CD4-positive, alpha-beta memory T cell (primary cell): ENCODE measurements at regions not wholly inside any gene's neighbourhood (a gene's known extent, or its start where the extent isn't known, plus 50 kb on each side); places are given as distances from the start of the nearest gene placed in this dataset.

Experiments
- CTCF ChIA-PET: fragments of 350-600 bp; sonication (Branson Sonifier 250); formaldehyde crosslinking; loops from one replicate; lab custom pipeline; 2021; ENCODE audit warnings: inconsistent platforms; ENCODE audit not compliant: partially characterized antibody; lab: Charles Lee
- POLR2A ChIA-PET: fragments of 350-600 bp; sonication (Branson Sonifier 250); formaldehyde crosslinking; loops from one replicate; lab custom pipeline; 2021; ENCODE audit not compliant: partially characterized antibody; lab: Charles Lee
- DNase-seq, 5 donors: peaks; one replicate each; pipeline versions ENCODE4 v3.0.0 to v3.0.0-alpha.2; 2020 to 2022; ENCODE audit warnings: mixed read lengths in 1 of 5
- H3K27ac ChIP-seq: one replicate; pipeline ENCODE4 v1.7.0; 2013; ENCODE audit warnings: low read depth, low read length
- H3K27me3 ChIP-seq: 2 replicates; pipeline ENCODE4 v1.7.0; 2013; ENCODE audit warnings: mild to moderate bottlenecking, low read length, moderate library complexity; ENCODE audit not compliant: insufficient read depth
- H3K36me3 ChIP-seq: 2 replicates; pipeline ENCODE4 v1.7.0; 2013; ENCODE audit warnings: mild to moderate bottlenecking, low read length, moderate library complexity; ENCODE audit not compliant: insufficient read depth
- H3K4me1 ChIP-seq: 2 replicates; pipeline ENCODE4 v1.7.0; 2013; ENCODE audit warnings: mild to moderate bottlenecking, low read length, moderate library complexity; ENCODE audit not compliant: insufficient read depth
- H3K4me3 ChIP-seq, 2 donors: one replicate each; pipeline ENCODE4 v1.7.0; 2013; ENCODE audit warnings: low read length in 2 of 2, mild to moderate bottlenecking in 1 of 2
- H3K9me3 ChIP-seq, 2 donors: one replicate each; pipeline ENCODE4 v1.7.0; 2013; ENCODE audit warnings: low read length in 2 of 2, control low read depth in 1 of 2; ENCODE audit not compliant: control insufficient read depth in 1 of 2
- H3K27ac Mint-ChIP-seq, 7 donors: one replicate each; pipeline ENCODE4 v1.8.0; 2020 to 2021; ENCODE audit warnings: mixed read lengths in 7 of 7, mild to moderate bottlenecking in 6 of 7, inconsistent platforms in 3 of 7, moderate library complexity in 3 of 7
- H3K27me3 Mint-ChIP-seq, 2 donors: one replicate each; pipeline ENCODE4 v1.8.0; 2020 to 2021; ENCODE audit warnings: mixed read lengths in 2 of 2
- H3K36me3 Mint-ChIP-seq, 2 donors: one replicate each; pipeline ENCODE4 v1.8.0; 2020 to 2021; ENCODE audit warnings: mixed read lengths in 2 of 2, inconsistent platforms in 1 of 2, mild to moderate bottlenecking in 1 of 2
- H3K4me1 Mint-ChIP-seq, 4 donors: one replicate each; pipeline ENCODE4 v1.8.0; 2020 to 2021; ENCODE audit warnings: mixed read lengths in 4 of 4, mild to moderate bottlenecking in 1 of 4
- H3K4me3 Mint-ChIP-seq, 8 donors: one replicate each; pipeline ENCODE4 v1.8.0; 2020 to 2021; ENCODE audit warnings: mixed read lengths in 8 of 8, mild to moderate bottlenecking in 7 of 8, moderate library complexity in 6 of 8, inconsistent platforms in 3 of 8
- H3K9me3 Mint-ChIP-seq, 8 donors: one replicate each; pipeline ENCODE4 v1.8.0; 2020 to 2021; ENCODE audit warnings: mixed read lengths in 8 of 8, mild to moderate bottlenecking in 5 of 8, inconsistent platforms in 3 of 8, moderate library complexity in 1 of 8
- intact Hi-C: fragments of 100-400 bp; cut with micrococcal nuclease; formaldehyde crosslinking; loops from one replicate; pipeline ENCODE4 v1.15.1; 2023

DNA sequence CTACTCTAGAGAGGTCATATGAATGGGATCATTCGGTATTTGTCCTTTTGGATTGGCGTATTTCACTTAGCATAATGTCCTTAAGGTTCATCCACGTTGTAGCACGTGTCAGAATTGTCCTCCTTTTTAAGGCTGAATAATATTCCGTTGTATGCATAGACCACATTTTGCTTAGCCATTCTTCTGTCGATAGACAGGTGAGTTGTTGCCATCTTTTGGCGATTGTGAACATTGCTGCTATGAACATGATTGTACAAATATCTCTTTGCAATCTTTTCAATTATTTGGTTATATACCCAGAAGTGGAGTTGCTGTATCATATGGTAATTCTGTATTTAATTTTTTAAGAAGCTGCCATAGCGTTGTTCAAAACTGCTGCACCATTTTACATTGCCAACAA, 52.4 kb upstream of the GOLGA8J start:
- no peak overlapping the region for H3K4me3 Mint-ChIP-seq
- no peaks in the 10 kb centered on the region for H3K27me3 ChIP-seq
- H3K36me3 Mint-ChIP-seq: no peaks in the 10 kb centered on the region
- intact Hi-C loops: no loop called here
- H3K4me1 Mint-ChIP-seq: no peaks in the 10 kb centered on the region
- H3K27me3 Mint-ChIP-seq: peaks cover 1 to 7% of the 10 kb centered on the region in 2 donors
- peaks cover 0 to 13% (median 3%) of the 10 kb centered on the region in 8 donors for H3K9me3 Mint-ChIP-seq
- no peak overlapping the region for H3K27ac Mint-ChIP-seq
- H3K36me3 ChIP-seq: no peaks in the 10 kb centered on the region
- H3K4me1 ChIP-seq: no peaks in the 10 kb centered on the region
- DNase-seq: no peak
- no peaks in the 10 kb centered on the region for H3K9me3 ChIP-seq
- H3K27ac ChIP-seq: no peak overlapping the region
- POLR2A ChIA-PET: no interaction called here
- CTCF ChIA-PET: no interaction called here
- H3K4me3 ChIP-seq: no peak overlapping the region

DNA sequence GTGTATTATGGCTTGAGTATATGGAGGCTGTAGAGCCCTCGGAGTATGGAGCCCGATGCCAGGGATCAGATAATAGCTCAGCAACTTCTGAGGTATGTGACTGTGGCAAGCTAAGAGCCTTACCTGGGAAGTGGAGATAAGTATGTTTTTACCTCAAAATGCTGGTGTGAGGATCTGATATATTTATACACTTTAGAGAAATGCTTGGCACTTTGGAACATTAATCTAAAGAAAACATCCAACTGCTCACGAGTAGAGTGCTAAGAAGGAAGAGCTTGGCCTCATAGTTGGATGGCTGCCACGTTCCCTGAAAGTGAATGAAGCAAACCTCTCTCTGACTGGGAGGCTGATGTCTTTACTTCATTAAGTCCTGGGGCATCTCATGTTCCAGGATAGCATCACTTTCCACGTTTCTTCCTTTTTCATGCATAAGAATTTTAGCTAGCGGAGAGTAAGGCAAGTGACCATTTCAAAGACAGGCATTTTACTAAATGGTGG, 58.9 kb upstream of the GOLGA8J start:
- Histone ChIP-seq H3K27ac (no peak overlapping the region), H3K9me3 (no peaks in the 10 kb centered on the region), H3K4me1 (no peaks in the 10 kb centered on the region), H3K4me3 (no peak overlapping the region), H3K36me3 (no peaks in the 10 kb centered on the region), H3K27me3 (no peaks in the 10 kb centered on the region)
- DNase-seq: no peak
- POLR2A ChIA-PET: no interaction called here
- Mint-ChIP-seq H3K36me3 (no peaks in the 10 kb centered on the region), H3K27me3 (peaks cover 13 to 21% of the 10 kb centered on the region in 2 donors), H3K4me1 (no peaks in the 10 kb centered on the region), H3K4me3 (no peak overlapping the region), H3K9me3 (peaks cover 0 to 6% (median under 1%) of the 10 kb centered on the region in 8 donors), H3K27ac (no peak overlapping the region)
- intact Hi-C loops: no loop called here
- CTCF ChIA-PET: no interaction called here

DNA sequence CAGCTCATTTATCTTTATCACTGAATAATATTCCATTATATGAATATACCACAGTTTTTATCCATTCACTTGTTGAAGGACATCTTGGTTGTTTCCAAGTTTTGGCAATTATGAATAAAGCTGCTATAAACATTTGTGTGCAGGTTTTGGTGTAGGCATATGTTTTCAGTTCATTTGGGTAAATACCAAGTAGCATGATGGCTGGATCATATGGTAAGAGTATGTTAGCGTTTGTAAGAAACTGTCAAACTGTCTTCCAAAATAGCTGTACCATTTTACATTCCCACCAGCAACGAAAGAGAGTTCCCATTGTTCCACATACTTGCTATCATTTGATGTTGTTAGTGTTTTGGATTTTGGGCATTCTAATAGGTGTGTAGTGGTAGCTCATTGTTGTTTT, 72.0 kb upstream of the GOLGA8J start:
- POLR2A ChIA-PET: no interaction called here

DNA sequence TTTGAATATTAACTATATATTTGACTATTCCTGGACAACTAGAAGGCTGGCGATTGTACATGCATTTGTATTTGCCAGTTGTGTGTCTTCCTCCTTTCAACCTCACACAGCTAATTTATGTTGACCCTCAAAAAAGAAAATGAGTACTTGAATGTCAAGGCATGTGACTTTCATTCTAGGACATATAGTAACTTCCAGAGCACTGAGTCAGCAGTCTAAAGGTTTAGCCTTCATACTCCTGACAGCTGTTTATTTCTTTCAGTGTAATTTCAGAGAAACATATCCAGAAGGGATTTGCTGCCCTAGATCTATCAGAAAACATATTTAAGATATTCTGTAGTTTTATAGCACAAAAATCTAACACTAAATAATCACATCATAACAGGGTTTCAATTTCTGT, 74.6 kb upstream of the GOLGA8J start:
- H3K9me3 Mint-ChIP-seq: peaks cover 0 to 2% (median 0%) of the 10 kb centered on the region in 8 donors
- Histone ChIP-seq H3K36me3 (no peaks in the 10 kb centered on the region), H3K4me1 (no peaks in the 10 kb centered on the region), H3K4me3 (no peak overlapping the region), H3K9me3 (no peaks in the 10 kb centered on the region), H3K27ac (no peak overlapping the region), H3K27me3 (no peaks in the 10 kb centered on the region)
- no peak overlapping the region for H3K27ac Mint-ChIP-seq
- H3K27me3 Mint-ChIP-seq: peaks cover 2 to 5% of the 10 kb centered on the region in 2 donors
- POLR2A ChIA-PET: no interaction called here
- DNase-seq: no peak
- no peak overlapping the region for H3K4me3 Mint-ChIP-seq
- no peaks in the 10 kb centered on the region for H3K4me1 Mint-ChIP-seq
- CTCF ChIA-PET: no interaction called here
- intact Hi-C loops: no loop called here
- H3K36me3 Mint-ChIP-seq: no peaks in the 10 kb centered on the region

More for the DNA sequence above, 72.0 kb upstream of the GOLGA8J start:
- Histone ChIP-seq H3K4me1 (no peaks in the 10 kb centered on the region), H3K4me3 (no peak overlapping the region), H3K9me3 (no peaks in the 10 kb centered on the region), H3K36me3 (no peaks in the 10 kb centered on the region), H3K27ac (no peak overlapping the region), H3K27me3 (no peaks in the 10 kb centered on the region)
- Mint-ChIP-seq H3K4me1 (no peaks in the 10 kb centered on the region), H3K27me3 (peaks cover 2 to 5% of the 10 kb centered on the region in 2 donors), H3K27ac (no peak overlapping the region), H3K9me3 (peaks cover 0 to 2% (median 0%) of the 10 kb centered on the region in 8 donors), H3K36me3 (no peaks in the 10 kb centered on the region), H3K4me3 (no peak overlapping the region)
- intact Hi-C loops: no loop called here
- no peak for DNase-seq
- CTCF ChIA-PET: no interaction called here

DNA sequence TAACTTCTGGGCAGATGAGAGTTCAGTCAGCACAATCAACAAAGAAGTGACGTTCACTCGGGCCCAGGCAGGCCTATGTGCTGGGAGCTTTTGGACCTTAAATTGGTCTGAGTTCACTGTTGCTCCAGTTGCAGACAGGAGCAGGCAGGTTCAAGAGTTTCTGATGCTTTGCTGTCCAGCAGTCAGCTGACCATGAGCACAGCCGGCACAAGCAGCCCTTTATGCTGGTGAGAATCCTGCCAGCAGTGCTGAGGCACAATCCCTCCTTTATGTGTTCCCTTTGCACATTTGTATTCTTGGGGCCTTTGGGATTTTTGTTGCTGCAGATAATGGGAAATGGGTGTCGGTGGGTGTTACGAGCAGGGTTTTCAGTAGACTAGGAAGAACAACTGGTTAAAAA, 81.2 kb upstream of the GOLGA8J start:
- intact Hi-C loops: no loop called here
- peaks cover 0 to 2% (median 0%) of the 10 kb centered on the region in 8 donors for H3K9me3 Mint-ChIP-seq
- H3K27ac Mint-ChIP-seq: no peak overlapping the region
- Histone ChIP-seq H3K36me3 (no peaks in the 10 kb centered on the region), H3K9me3 (no peaks in the 10 kb centered on the region), H3K4me1 (no peaks in the 10 kb centered on the region), H3K4me3 (no peak overlapping the region), H3K27ac (no peak overlapping the region), H3K27me3 (no peaks in the 10 kb centered on the region)
- ChIA-PET POLR2A (no interaction called here), CTCF (no interaction called here)
- H3K27me3 Mint-ChIP-seq: peaks cover 2 to 3% of the 10 kb centered on the region in 2 donors
- no peak for DNase-seq
- H3K36me3 Mint-ChIP-seq: no peaks in the 10 kb centered on the region
- no peak overlapping the region for H3K4me3 Mint-ChIP-seq
- no peaks in the 10 kb centered on the region for H3K4me1 Mint-ChIP-seq

DNA sequence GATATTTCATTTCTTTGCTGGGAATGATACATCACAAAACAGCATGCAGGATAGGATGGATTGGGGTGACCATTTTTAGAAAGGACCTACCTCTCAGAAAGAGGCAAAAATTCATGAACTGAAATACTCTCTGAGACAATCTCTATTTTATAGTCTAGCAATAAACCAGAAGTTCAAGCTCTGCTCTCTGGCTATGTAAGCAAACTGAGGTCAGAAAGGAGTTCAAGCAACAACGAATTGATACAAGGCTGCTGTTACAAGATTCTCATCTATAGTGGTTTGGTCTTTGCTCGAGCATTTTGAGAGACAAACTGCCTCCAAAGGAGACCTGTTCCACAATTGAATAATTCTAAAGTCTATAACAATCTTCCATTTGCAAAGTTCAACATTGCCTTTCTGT, 84.7 kb upstream of the GOLGA8J start:
- Histone ChIP-seq H3K36me3 (no peaks in the 10 kb centered on the region), H3K4me1 (no peaks in the 10 kb centered on the region), H3K27ac (no peak overlapping the region), H3K4me3 (no peak overlapping the region), H3K27me3 (no peaks in the 10 kb centered on the region), H3K9me3 (no peaks in the 10 kb centered on the region)
- DNase-seq: no peak
- ChIA-PET CTCF (no interaction called here), POLR2A (no interaction called here)
- intact Hi-C loops: no loop called here
- no peak overlapping the region for H3K4me3 Mint-ChIP-seq
- no peaks in the 10 kb centered on the region for H3K4me1 Mint-ChIP-seq
- H3K27ac Mint-ChIP-seq: no peak overlapping the region
- no peaks in the 10 kb centered on the region for H3K36me3 Mint-ChIP-seq
- H3K9me3 Mint-ChIP-seq: peaks cover 0 to 2% (median 0%) of the 10 kb centered on the region in 8 donors
- H3K27me3 Mint-ChIP-seq: peaks cover 0 to 5% of the 10 kb centered on the region in 2 donors

DNA sequence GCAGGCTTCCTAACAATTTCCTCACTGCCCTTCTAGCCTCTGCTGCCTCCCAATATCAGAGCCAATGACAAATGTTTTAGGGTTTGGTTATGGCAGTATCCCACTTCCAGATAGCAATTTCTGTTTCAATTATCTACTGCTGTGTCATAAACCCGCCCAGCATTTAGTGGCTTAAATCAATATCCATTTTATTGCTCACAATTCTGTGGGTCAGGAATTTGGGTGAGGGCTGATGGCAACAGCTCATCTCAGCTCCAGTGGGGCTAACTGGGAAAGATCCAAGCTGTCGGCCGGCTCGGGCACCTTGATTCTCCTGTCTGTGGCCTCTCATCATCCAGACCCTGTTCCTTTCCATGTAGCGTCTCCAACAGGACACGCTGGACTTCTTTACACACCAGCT, 85.3 kb upstream of the GOLGA8J start:
- Mint-ChIP-seq H3K27ac (peak overlapping the region in 1 of 7 donors; percentile 57), H3K27me3 (peaks cover 0 to 5% of the 10 kb centered on the region in 2 donors), H3K9me3 (peaks cover 0 to 2% (median 0%) of the 10 kb centered on the region in 8 donors), H3K36me3 (no peaks in the 10 kb centered on the region), H3K4me3 (no peak overlapping the region), H3K4me1 (no peaks in the 10 kb centered on the region)
- CTCF ChIA-PET: no interaction called here
- no peaks in the 10 kb centered on the region for H3K27me3 ChIP-seq
- H3K4me1 ChIP-seq: no peaks in the 10 kb centered on the region
- no peaks in the 10 kb centered on the region for H3K9me3 ChIP-seq
- no peak for DNase-seq
- H3K36me3 ChIP-seq: no peaks in the 10 kb centered on the region
- H3K4me3 ChIP-seq: no peak overlapping the region
- H3K27ac ChIP-seq: no peak overlapping the region
- POLR2A ChIA-PET: no interaction called here
- intact Hi-C loops: no loop called here

DNA sequence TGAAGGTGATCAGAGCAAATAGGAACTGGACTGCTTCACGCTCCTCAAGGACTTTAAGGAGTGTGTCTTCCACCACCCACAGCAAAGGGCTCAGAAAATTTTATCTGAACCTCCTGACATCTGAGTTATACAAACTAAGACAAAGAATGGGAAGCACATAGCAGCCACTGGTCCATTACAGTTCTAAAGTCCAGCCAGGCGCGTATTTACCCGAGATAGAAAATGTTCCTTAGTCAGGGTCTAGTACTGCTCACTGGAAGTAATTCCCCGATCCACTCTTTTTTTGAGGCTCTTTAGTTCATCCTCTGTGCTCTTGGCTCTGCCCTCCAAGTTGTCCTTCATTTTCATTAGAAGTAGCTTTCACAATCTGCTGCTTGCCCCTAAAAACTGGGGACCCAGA, 88.5 kb upstream of the GOLGA8J start:
- Histone ChIP-seq H3K4me3 (no peak overlapping the region), H3K9me3 (no peaks in the 10 kb centered on the region), H3K36me3 (no peaks in the 10 kb centered on the region), H3K27ac (no peak overlapping the region), H3K27me3 (no peaks in the 10 kb centered on the region), H3K4me1 (no peaks in the 10 kb centered on the region)
- POLR2A ChIA-PET: no interaction called here
- no peak overlapping the region for H3K4me3 Mint-ChIP-seq
- CTCF ChIA-PET: no interaction called here
- intact Hi-C loops: no loop called here
- no peak overlapping the region for H3K27ac Mint-ChIP-seq
- H3K9me3 Mint-ChIP-seq: peaks cover 0 to 1% (median 0%) of the 10 kb centered on the region in 8 donors
- DNase-seq: no peak
- H3K27me3 Mint-ChIP-seq: peaks cover 1 to 4% of the 10 kb centered on the region in 2 donors
- H3K4me1 Mint-ChIP-seq: no peaks in the 10 kb centered on the region
- H3K36me3 Mint-ChIP-seq: no peaks in the 10 kb centered on the region
